Mesendoderm (in vitro differentiated cells): ENCODE measurements at regions not wholly inside any gene's neighbourhood (a gene's known extent, or its start where the extent isn't known, plus 50 kb on each side); places are given as distances from the start of the nearest gene placed in this dataset.

Source experiments
- DNase-seq: peaks from one replicate; pipeline ENCODE4 v3.0.0; 2013
- H2AK5ac ChIP-seq: 2 replicates; pipeline ENCODE4 v1.6.1; 2013; ENCODE audit warnings: low read length, inconsistent platforms
- H2BK120ac ChIP-seq: 2 replicates; pipeline ENCODE4 v1.6.1; 2013; ENCODE audit warnings: low read depth, mild to moderate bottlenecking, low read length, moderate library complexity, mixed read lengths
- H2BK15ac ChIP-seq: replicated peaks from 2 replicates; pipeline ENCODE4 v1.6.1; 2013; ENCODE audit warnings: low read depth, mild to moderate bottlenecking, moderate library complexity
- H2BK5ac ChIP-seq: 2 replicates; pipeline ENCODE4 v1.6.1; 2013; ENCODE audit warnings: low read length, inconsistent platforms
- H3K18ac ChIP-seq: 2 replicates; pipeline ENCODE4 v1.6.1; 2013; ENCODE audit warnings: mild to moderate bottlenecking, low read length, mixed read lengths
- H3K23ac ChIP-seq: one replicate; pipeline ENCODE4 v1.6.1; 2013; ENCODE audit warnings: low read length
- H3K27ac ChIP-seq: 2 replicates; pipeline ENCODE4 v1.5.1; 2013; ENCODE audit warnings: low read depth, mild to moderate bottlenecking, inconsistent platforms, low read length, moderate library complexity
- H3K27me3 ChIP-seq: 2 replicates; pipeline ENCODE4 v1.6.1; 2013; ENCODE audit warnings: low read length, control low read depth, mild to moderate bottlenecking, inconsistent platforms; ENCODE audit not compliant: insufficient read depth, poor library complexity
- H3K36me3 ChIP-seq: 2 replicates; pipeline ENCODE4 v1.6.1; 2013; ENCODE audit warnings: low read length, inconsistent platforms; ENCODE audit not compliant: control insufficient read depth, insufficient read depth
- H3K4ac ChIP-seq: one replicate; pipeline ENCODE4 v1.6.1; 2013; ENCODE audit warnings: low read depth, mild to moderate bottlenecking, low read length, moderate library complexity
- H3K4me1 ChIP-seq: 2 replicates; pipeline ENCODE4 v1.6.1; 2013; ENCODE audit warnings: low read depth, low read length, inconsistent platforms; ENCODE audit not compliant: control insufficient read depth
- H3K4me2 ChIP-seq: 2 replicates; pipeline ENCODE4 v1.6.1; 2013; ENCODE audit warnings: low read length
- H3K4me3 ChIP-seq: 2 replicates; pipeline ENCODE4 v1.5.1; 2013; ENCODE audit warnings: mild to moderate bottlenecking, low read length
- H3K56ac ChIP-seq: one replicate; pipeline ENCODE4 v1.6.1; 2013; ENCODE audit warnings: low read length
- H3K79me1 ChIP-seq: 2 replicates; pipeline ENCODE4 v1.6.1; 2013; ENCODE audit warnings: low read length, inconsistent platforms
- H3K79me2 ChIP-seq: 2 replicates; pipeline ENCODE4 v1.6.1; 2013; ENCODE audit warnings: mild to moderate bottlenecking, low read length; ENCODE audit not compliant: control insufficient read depth, insufficient read depth
- H3K9ac ChIP-seq: 2 replicates; pipeline ENCODE4 v1.6.1; 2013; ENCODE audit warnings: low read length, inconsistent platforms
- H4K5ac ChIP-seq: one replicate; pipeline ENCODE4 v1.6.1; 2013; ENCODE audit warnings: low read length
- H4K8ac ChIP-seq: one replicate; pipeline ENCODE4 v1.6.1; 2013; ENCODE audit warnings: low read depth, mild to moderate bottlenecking, control low read depth, low read length, moderate library complexity
- WGBS: extraction: QIAGEN DNeasy Blood & Tissue Kit; methylation state at CpG from one replicate; pipeline ENCODE4 v1.1.7; 2013; ENCODE audit warnings: low lambda C conversion rate, missing lambda C conversion rate; ENCODE audit not compliant: insufficient coverage; ENCODE audit errors: extremely low coverage; 5-methylcytosine and 5-hydroxymethylcytosine counted together

- H3K4me1 ChIP-seq = peaks cover 4% of the 10 kb centered on the region
- H3K56ac ChIP-seq = no peak overlapping the region
- no peak overlapping the region for H3K4ac ChIP-seq
- no peak overlapping the region for H2BK120ac ChIP-seq
- no peak overlapping the region for H3K9ac ChIP-seq
- no peaks in the 10 kb centered on the region for H3K36me3 ChIP-seq
- no peak for DNase-seq
- no peak overlapping the region for H3K18ac ChIP-seq
- WGBS = no CpG with 5 or more reads among the region's 2 CpGs
- no peak overlapping the region for H3K27ac ChIP-seq
- no peak overlapping the region for H2BK5ac ChIP-seq
- no peaks in the 10 kb centered on the region for H3K79me2 ChIP-seq
- H3K4me2 ChIP-seq = no peak overlapping the region
- H4K5ac ChIP-seq = no peak overlapping the region
- H3K23ac ChIP-seq = no peak overlapping the region
- H3K27me3 ChIP-seq = no peaks in the 10 kb centered on the region
- H3K4me3 ChIP-seq = no peak overlapping the region
- no peak overlapping the region for H2BK15ac ChIP-seq
- H2AK5ac ChIP-seq = no peak overlapping the region
- no peak overlapping the region for H4K8ac ChIP-seq
- H3K79me1 ChIP-seq = no peaks in the 10 kb centered on the region
Observed at GRCh38 chr12:75662511-75663159, 151.2 kb upstream of the KRR1 start.

- Histone ChIP-seq H3K4me1 (peaks cover under 1% of the 10 kb centered on the region), H3K23ac (no peak overlapping the region), H3K9ac (no peak overlapping the region), H3K4ac (no peak overlapping the region), H3K27me3 (no peaks in the 10 kb centered on the region), H3K79me2 (no peaks in the 10 kb centered on the region), H3K18ac (no peak overlapping the region), H4K5ac (no peak overlapping the region), H2BK5ac (no peak overlapping the region), H3K56ac (no peak overlapping the region), H3K79me1 (no peaks in the 10 kb centered on the region), H2BK15ac (no peak overlapping the region), H2BK120ac (no peak overlapping the region), H3K36me3 (no peaks in the 10 kb centered on the region), H2AK5ac (no peak overlapping the region), H3K27ac (no peak overlapping the region), H3K4me2 (no peak overlapping the region), H4K8ac (no peak overlapping the region), H3K4me3 (no peak overlapping the region)
- no CpG with 5 or more reads among the region's 1 CpG for WGBS
- no peak for DNase-seq
Observed at GRCh38 chr12:75661908-75662307, 150.5 kb upstream of the KRR1 start.

GRCh38 chr12:75660805-75661404, 149.5 kb upstream of the KRR1 start:
- no peak overlapping the region for H3K18ac ChIP-seq
- H3K79me1 ChIP-seq = no peaks in the 10 kb centered on the region
- H3K27ac ChIP-seq = no peak overlapping the region

GRCh38 chr12:75660107-75660530, 148.7 kb upstream of the KRR1 start:
- Histone ChIP-seq H3K79me2 (no peaks in the 10 kb centered on the region), H4K8ac (no peak overlapping the region), H3K4me3 (no peak overlapping the region), H2BK120ac (no peak overlapping the region), H3K9ac (no peak overlapping the region), H4K5ac (no peak overlapping the region), H3K4me1 (no peaks in the 10 kb centered on the region), H3K27me3 (no peaks in the 10 kb centered on the region), H3K18ac (no peak overlapping the region), H3K36me3 (no peaks in the 10 kb centered on the region), H3K4ac (peak overlapping the region; percentile 68), H3K56ac (no peak overlapping the region), H2BK15ac (no peak overlapping the region), H3K23ac (no peak overlapping the region), H3K27ac (no peak overlapping the region), H3K4me2 (no peak overlapping the region), H3K79me1 (no peaks in the 10 kb centered on the region), H2AK5ac (no peak overlapping the region), H2BK5ac (no peak overlapping the region)
- no CpG with 5 or more reads among the region's 4 CpGs for WGBS
- DNase-seq = no peak

More at GRCh38 chr12:75660805-75661404, 149.5 kb upstream of the KRR1 start:
- Histone ChIP-seq H3K56ac (no peak overlapping the region), H4K8ac (no peak overlapping the region), H4K5ac (no peak overlapping the region), H3K27me3 (no peaks in the 10 kb centered on the region), H3K4me3 (no peak overlapping the region), H2BK15ac (no peak overlapping the region), H3K4me1 (no peaks in the 10 kb centered on the region), H3K4ac (no peak overlapping the region), H3K4me2 (no peak overlapping the region), H2AK5ac (no peak overlapping the region), H2BK120ac (no peak overlapping the region), H3K9ac (no peak overlapping the region), H2BK5ac (no peak overlapping the region), H3K36me3 (no peaks in the 10 kb centered on the region), H3K79me2 (no peaks in the 10 kb centered on the region), H3K23ac (no peak overlapping the region)
- no CpG with 5 or more reads among the region's 3 CpGs for WGBS
- DNase-seq = no peak

- no peak for DNase-seq
- no peak overlapping the region for H2BK5ac ChIP-seq
- no peaks in the 10 kb centered on the region for H3K36me3 ChIP-seq
- H2AK5ac ChIP-seq = no peak overlapping the region
- H4K8ac ChIP-seq = no peak overlapping the region
- no peaks in the 10 kb centered on the region for H3K4me1 ChIP-seq
- H4K5ac ChIP-seq = no peak overlapping the region
- H3K23ac ChIP-seq = no peak overlapping the region
- no peak overlapping the region for H3K4ac ChIP-seq
- no peak overlapping the region for H3K27ac ChIP-seq
- H2BK15ac ChIP-seq = no peak overlapping the region
- no peak overlapping the region for H3K9ac ChIP-seq
- no CpG with 5 or more reads among the region's 9 CpGs for WGBS
- no peak overlapping the region for H3K4me2 ChIP-seq
- H3K79me1 ChIP-seq = no peaks in the 10 kb centered on the region
- no peaks in the 10 kb centered on the region for H3K27me3 ChIP-seq
- no peak overlapping the region for H3K4me3 ChIP-seq
- H3K56ac ChIP-seq = no peak overlapping the region
- no peak overlapping the region for H2BK120ac ChIP-seq
- H3K18ac ChIP-seq = no peak overlapping the region
- no peaks in the 10 kb centered on the region for H3K79me2 ChIP-seq
Observed at GRCh38 chr12:75658901-75659823, 147.8 kb upstream of the KRR1 start.
